Lower leg skin (tissue), 3 donors: ENCODE measurements at regions not wholly inside any gene's neighbourhood (a gene's known extent, or its start where the extent isn't known, plus 50 kb on each side); places are given as distances from the start of the nearest gene placed in this dataset.

ENCODE experiments used
- CTCF ChIP-seq, 3 donors: fragments of 450-650 bp; IDR thresholded peaks; one replicate each; pipeline ENCODE4 v1.5.1; 2016; ENCODE audit warnings: antibody characterized with exemption in 3 of 3, mild to moderate bottlenecking in 3 of 3, moderate library complexity in 2 of 3
- POLR2A ChIP-seq, 2 donors: fragments of 450-650 bp; IDR thresholded peaks; one replicate each; pipeline ENCODE4 v1.6.1; 2016 to 2017; ENCODE audit warnings: antibody characterized with exemption in 2 of 2, mild to moderate bottlenecking in 1 of 2, moderate library complexity in 1 of 2

GRCh38 chr17:33474789-33475188 is 181.7 kb upstream of the ASIC2 start:
- no peak for TF ChIP-seq CTCF (IDR thresholded peaks at IDR 0.05)
- TF ChIP-seq POLR2A (IDR thresholded peaks at IDR 0.05) = no peak
